ENCODE measurements at regions not wholly inside any gene's neighbourhood (a gene's known extent, or its start where the extent isn't known, plus 50 kb on each side); places are given as distances from the start of the nearest gene placed in this dataset.
A peak's percentile ranks its signal among the peaks of the same experiment; 100 is the strongest.
"Not testable (repeated sequence)": the region's sequence is repeated elsewhere in the genome, so short reads cannot be mapped to it uniquely, and the experiment has no call there.

DNA sequence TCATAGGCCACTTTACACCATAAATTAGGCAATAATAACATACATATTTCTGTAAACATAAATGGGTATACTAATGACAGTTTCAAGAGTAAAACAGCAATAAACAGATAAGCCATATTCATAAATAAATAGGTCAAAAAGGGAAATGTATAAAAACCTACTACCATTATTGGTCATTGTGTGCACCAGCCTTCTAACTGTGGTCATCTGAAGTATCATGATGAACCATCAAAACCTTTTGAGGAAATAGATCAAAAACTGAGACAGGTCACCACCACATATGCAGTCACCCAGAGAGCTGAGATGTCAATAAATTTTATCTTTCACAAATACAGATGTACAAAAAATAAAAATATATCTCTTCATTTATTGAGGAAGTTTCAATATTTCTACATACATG, 438.8 kb upstream of the FAM174A start:
- H3K14ac ChIP-seq (ENCODE audit: insufficient read length); H2BK20ac ChIP-seq (ENCODE audit: low read length); H2BK5ac ChIP-seq (ENCODE audit: low read depth, low read length); H2AFZ ChIP-seq (ENCODE audit: low read length); H3K56ac ChIP-seq (replicated peaks; ENCODE audit: insufficient read length, low read depth, low read length); H3K4me2 ChIP-seq (ENCODE audit: insufficient read depth in 1 of 2, low read depth in 2 of 2, low read length in 2 of 2); H4K5ac ChIP-seq (ENCODE audit: insufficient read length, low read depth, low read length); H3K4ac ChIP-seq (replicated peaks; ENCODE audit: insufficient read length, low read depth, low read length); H3K23ac ChIP-seq (ENCODE audit: insufficient read length); H3K18ac ChIP-seq (ENCODE audit: extremely low read depth, low read length); H3K9me3 ChIP-seq (ENCODE audit: insufficient read depth in 2 of 2, low read depth in 1 of 2, low read length in 1 of 2); H3K27ac ChIP-seq (ENCODE audit: low read depth, low read length); H4K20me1 ChIP-seq (replicated peaks in 1 of 2; ENCODE audit: control insufficient read depth in 1 of 2, insufficient read depth in 2 of 2, low read length in 2 of 2); H3K23me2 ChIP-seq (ENCODE audit: low read depth, low read length); H3K4me3 ChIP-seq (ENCODE audit: extremely low read depth in 1 of 4, insufficient read depth in 2 of 4, low read depth in 3 of 4, low read length in 4 of 4); H2BK15ac ChIP-seq (ENCODE audit: low read length); H2AK5ac ChIP-seq (ENCODE audit: low read depth, low read length); H3K79me2 ChIP-seq (ENCODE audit: control insufficient read depth in 1 of 2, insufficient read depth in 2 of 2, low read length in 2 of 2); POLR2A ChIA-PET (ENCODE audit: partially characterized antibody); H3K36me3 ChIP-seq (ENCODE audit: control insufficient read depth in 2 of 4, insufficient read depth in 4 of 4, low read length in 3 of 4); H3K4me1 ChIP-seq (replicated peaks in 1 of 4; ENCODE audit: control insufficient read depth in 3 of 4, insufficient read depth in 4 of 4, low read length in 3 of 4); H3K9ac ChIP-seq (replicated peaks in 1 of 4; ENCODE audit: extremely low read depth in 1 of 4, low read depth in 3 of 4, low read length in 3 of 4); H4K91ac ChIP-seq (replicated peaks; ENCODE audit: insufficient read length, low read length); DNase-seq (ENCODE audit: low read depth in 1 of 2, low spot score in 2 of 2); H2BK120ac ChIP-seq (replicated peaks; ENCODE audit: low read depth, low read length); H4K8ac ChIP-seq (ENCODE audit: extremely low read depth, insufficient read depth, low read length); H2BK12ac ChIP-seq (ENCODE audit: low read depth, low read length); H3K79me1 ChIP-seq (ENCODE audit: low read depth, low read length); H3K27me3 ChIP-seq (replicated peaks in 1 of 4; ENCODE audit: control insufficient read depth in 3 of 4, extremely low read depth in 1 of 4, insufficient read depth in 3 of 4, low read length in 3 of 4); FAIRE-seq; CTCF ChIA-PET (ENCODE audit: partially characterized antibody): not testable (repeated sequence)

DNA sequence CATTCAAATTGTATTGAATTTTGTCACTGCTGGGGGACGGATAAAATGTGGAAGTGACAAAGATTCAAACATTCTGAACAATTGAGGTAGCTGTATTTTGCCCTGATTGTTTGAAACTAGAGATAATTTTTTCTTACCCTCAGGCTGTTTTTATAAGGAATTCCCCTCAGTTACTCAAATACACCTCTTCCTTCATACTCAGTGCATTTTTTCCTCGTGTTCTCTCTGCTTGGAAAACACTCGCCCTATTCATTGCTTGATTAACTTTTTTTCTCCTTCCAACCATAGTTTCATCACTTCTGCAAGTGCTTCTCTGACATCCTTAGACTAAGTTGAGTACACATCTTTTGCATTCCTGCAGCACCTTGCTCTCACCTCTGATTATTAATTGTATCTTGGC, 454.5 kb upstream of the FAM174A start:
- H3K4me2 ChIP-seq (ENCODE audit: insufficient read depth in 1 of 2, low read depth in 2 of 2, low read length in 2 of 2); H2BK20ac ChIP-seq (ENCODE audit: low read length); H3K9ac ChIP-seq (replicated peaks in 1 of 4; ENCODE audit: extremely low read depth in 1 of 4, low read depth in 3 of 4, low read length in 3 of 4); H3K23me2 ChIP-seq (ENCODE audit: low read depth, low read length); H3K79me1 ChIP-seq (ENCODE audit: low read depth, low read length); H3K18ac ChIP-seq (ENCODE audit: extremely low read depth, low read length); H2BK12ac ChIP-seq (ENCODE audit: low read depth, low read length); H3K36me3 ChIP-seq (ENCODE audit: control insufficient read depth in 2 of 4, insufficient read depth in 4 of 4, low read length in 3 of 4); H3K4me3 ChIP-seq (ENCODE audit: extremely low read depth in 1 of 4, insufficient read depth in 2 of 4, low read depth in 3 of 4, low read length in 4 of 4); H2AFZ ChIP-seq (ENCODE audit: low read length); H4K5ac ChIP-seq (ENCODE audit: insufficient read length, low read depth, low read length); H4K8ac ChIP-seq (ENCODE audit: extremely low read depth, insufficient read depth, low read length); H2BK120ac ChIP-seq (replicated peaks; ENCODE audit: low read depth, low read length); H3K56ac ChIP-seq (replicated peaks; ENCODE audit: insufficient read length, low read depth, low read length); H3K9me3 ChIP-seq (ENCODE audit: insufficient read depth in 2 of 2, low read depth in 1 of 2, low read length in 1 of 2); POLR2A ChIA-PET (ENCODE audit: partially characterized antibody); DNase-seq (ENCODE audit: low read depth in 1 of 2, low spot score in 2 of 2); H2BK15ac ChIP-seq (ENCODE audit: low read length); H4K91ac ChIP-seq (replicated peaks; ENCODE audit: insufficient read length, low read length); H2AK5ac ChIP-seq (ENCODE audit: low read depth, low read length); H2BK5ac ChIP-seq (ENCODE audit: low read depth, low read length); H3K27ac ChIP-seq (ENCODE audit: low read depth, low read length); H3K14ac ChIP-seq (ENCODE audit: insufficient read length); H3K23ac ChIP-seq (ENCODE audit: insufficient read length); H3K79me2 ChIP-seq (ENCODE audit: control insufficient read depth in 1 of 2, insufficient read depth in 2 of 2, low read length in 2 of 2); H3K4ac ChIP-seq (replicated peaks; ENCODE audit: insufficient read length, low read depth, low read length); H3K4me1 ChIP-seq (replicated peaks in 1 of 4; ENCODE audit: control insufficient read depth in 3 of 4, insufficient read depth in 4 of 4, low read length in 3 of 4); H4K20me1 ChIP-seq (replicated peaks in 1 of 2; ENCODE audit: control insufficient read depth in 1 of 2, insufficient read depth in 2 of 2, low read length in 2 of 2); H3K27me3 ChIP-seq (replicated peaks in 1 of 4; ENCODE audit: control insufficient read depth in 3 of 4, extremely low read depth in 1 of 4, insufficient read depth in 3 of 4, low read length in 3 of 4): not testable (repeated sequence)
- 81% methylated on average over 3 of the region's 3 CpGs; no CpG with 5 or more reads in 1 of the 2 experiments for WGBS, 2 experiments (ENCODE audit: extremely low coverage in 1 of 2, insufficient coverage in 1 of 2, insufficient read length in 1 of 2, insufficient replicate concordance in 2 of 2, low coverage in 1 of 2, low lambda C conversion rate in 2 of 2, missing lambda C conversion rate in 1 of 2)
- FAIRE-seq = peak; percentile 97
- CTCF ChIA-PET (ENCODE audit: partially characterized antibody) = interaction anchor here (0.6 kb wide), 1 partner anchor 355 kb away, joined by 3 read pairs; no protein-coding TSS in a partner anchor

All from H1 (cell line).